ENCODE measurements at regions not wholly inside any gene's neighbourhood (a gene's known extent, or its start where the extent isn't known, plus 50 kb on each side); places are given as distances from the start of the nearest gene placed in this dataset.
"Not testable (repeated sequence)": the region's sequence is repeated elsewhere in the genome, so short reads cannot be mapped to it uniquely, and the experiment has no call there.

DNA sequence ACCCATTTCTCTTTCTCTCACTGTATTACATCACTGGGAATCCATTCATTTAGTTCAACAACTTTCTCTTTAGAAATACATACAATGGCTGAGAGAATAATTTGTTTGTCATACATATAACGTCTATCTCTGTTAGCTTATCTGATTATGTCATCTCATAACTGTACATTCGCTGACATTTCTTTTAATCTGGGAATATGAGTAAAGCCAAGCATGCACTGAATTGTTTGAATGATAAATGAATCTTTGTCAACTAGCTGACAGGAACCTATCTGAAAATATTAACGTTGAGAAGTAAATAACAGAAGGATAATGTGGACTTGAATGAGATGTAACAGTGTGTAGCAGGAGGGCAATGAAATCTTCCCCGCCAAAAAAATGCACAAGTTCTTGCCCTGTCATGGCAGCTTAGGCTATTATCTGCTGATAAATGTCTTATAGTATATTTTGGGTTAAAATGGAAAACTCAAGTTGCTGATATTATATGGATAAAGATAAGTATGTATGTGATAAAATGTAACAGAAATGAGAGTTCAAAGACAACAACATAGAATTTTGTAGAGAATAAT, 581.2 kb upstream of the ADGRB3 start:
- no peak for DNase-seq

DNA sequence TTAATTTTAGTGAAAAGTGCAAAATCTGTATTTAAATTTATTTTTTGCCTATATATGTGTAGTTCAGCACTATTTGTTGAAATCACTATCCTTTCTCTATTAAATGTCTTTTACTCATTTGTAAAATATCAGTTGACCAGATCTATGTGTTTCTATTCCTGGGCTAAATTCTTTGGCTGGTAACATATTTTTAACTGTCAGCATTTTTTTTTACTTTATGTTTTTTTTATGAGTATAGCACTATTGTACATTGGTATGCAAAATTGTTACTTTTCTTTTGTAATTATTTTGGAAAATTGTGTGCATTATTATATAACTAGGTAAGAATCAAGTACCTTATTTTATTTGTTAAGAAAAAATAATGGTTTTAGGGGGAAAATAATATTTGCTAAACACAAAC, 582.8 kb upstream of the ADGRB3 start:
- no peak for DNase-seq

DNA sequence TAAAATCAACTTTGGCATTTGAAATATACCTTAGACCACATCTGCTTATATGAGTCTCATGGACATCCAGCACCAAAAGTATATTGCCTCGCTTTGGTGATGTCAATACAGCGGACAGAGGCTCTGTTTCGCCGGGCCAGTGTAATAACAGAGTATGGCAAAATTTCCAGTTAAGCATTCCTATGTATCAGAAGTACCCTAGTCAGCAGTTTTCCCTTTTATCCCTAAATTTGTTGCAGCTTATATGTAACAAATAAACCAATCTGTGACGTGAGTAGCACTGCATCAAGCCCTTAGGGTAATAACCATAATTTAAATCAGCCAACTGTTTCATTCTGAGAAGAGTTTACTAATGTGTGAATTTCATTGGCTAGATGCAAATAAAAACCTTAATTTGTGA, 585.5 kb upstream of the ADGRB3 start:
- no peak for DNase-seq

DNA sequence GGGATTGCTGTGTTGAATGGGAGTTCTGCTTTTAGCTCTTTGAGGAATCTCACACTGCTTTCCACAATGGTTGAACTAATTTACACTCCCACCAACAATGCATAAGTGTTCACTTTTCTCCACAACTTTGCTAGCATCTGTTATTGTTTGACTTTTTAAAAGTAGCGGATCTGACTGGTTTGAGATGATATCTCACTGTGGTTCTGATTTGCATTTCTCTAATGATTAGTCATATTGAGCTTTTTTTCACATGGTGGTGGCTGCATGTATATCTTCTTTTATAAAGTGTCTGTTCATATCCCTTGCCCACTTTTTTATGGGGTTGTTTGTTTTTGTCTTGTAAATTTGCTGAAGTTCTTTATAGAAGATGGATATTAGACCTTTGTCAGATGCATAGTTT, 588.3 kb upstream of the ADGRB3 start:
- DNase-seq: no peak

DNA sequence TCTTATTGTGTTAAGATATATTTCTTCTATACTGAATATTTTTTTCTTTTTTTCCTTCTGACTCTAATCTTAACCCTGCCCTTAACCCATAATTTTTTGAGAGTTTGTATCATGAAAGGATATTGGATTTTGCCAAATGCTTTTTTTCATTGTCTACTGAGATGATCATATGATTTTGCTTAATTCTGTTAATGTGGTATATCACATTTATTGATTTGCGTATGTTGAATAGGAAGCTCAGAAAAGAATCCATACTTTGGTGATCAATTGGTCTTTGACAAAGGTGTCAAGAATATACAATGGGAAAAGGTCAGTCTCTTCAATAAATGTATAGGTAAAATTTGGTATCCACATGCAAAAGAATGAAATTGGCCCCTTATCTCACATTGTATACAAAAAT, 588.8 kb upstream of the ADGRB3 start:
- DNase-seq: no peak

DNA sequence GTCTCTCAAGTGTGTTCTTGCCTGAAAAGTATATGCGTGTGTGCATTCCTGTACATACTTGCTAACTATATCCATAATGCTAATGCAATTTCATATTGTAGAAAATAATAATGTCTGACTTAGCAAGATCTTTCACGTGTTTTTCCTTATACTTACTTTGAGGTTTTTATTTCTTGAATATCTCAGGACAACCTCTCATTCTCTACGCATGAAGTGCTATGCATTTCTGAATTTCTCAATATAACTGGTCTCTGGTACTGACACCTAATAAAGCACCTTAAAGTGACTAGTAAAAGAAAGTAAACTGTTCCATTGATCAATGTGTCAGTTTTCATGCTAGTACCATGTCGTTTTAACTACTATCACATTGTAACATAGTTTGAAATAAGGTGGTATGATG, 589.9 kb upstream of the ADGRB3 start:
- DNase-seq: no peak

DNA sequence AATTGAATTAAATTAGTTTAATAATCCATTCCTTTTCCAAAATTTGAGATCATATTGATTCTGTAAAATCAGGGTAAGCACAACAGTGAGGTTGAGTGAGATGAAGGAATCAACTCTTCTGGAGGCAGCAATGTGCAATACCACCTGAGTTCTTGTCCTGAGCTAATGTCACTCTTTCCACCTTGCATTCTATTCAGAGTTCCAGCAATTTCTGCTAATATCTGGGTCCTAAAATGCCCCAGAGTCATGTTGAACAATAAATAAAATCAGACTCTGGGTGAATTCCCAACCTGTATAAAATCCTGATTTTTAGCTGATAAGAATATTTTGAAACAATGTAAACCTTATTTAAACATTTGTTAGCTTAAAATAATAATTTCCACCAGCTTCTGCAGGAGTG, 590.8 kb upstream of the ADGRB3 start:
- DNase-seq: no peak

DNA sequence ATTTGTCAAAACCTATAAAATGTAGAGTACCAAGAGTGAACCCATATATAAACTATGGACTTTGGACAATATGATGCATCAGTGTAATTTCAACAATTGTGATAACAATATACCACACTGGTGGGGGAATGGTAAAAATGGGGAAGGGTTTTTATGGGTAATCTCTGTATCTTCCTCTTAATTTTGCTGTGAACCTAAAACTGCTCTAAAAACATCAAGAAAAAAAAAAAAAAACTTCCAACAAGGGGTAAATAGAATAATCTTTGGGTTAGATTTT, 592.0 kb upstream of the ADGRB3 start:
- no peak for DNase-seq

DNA sequence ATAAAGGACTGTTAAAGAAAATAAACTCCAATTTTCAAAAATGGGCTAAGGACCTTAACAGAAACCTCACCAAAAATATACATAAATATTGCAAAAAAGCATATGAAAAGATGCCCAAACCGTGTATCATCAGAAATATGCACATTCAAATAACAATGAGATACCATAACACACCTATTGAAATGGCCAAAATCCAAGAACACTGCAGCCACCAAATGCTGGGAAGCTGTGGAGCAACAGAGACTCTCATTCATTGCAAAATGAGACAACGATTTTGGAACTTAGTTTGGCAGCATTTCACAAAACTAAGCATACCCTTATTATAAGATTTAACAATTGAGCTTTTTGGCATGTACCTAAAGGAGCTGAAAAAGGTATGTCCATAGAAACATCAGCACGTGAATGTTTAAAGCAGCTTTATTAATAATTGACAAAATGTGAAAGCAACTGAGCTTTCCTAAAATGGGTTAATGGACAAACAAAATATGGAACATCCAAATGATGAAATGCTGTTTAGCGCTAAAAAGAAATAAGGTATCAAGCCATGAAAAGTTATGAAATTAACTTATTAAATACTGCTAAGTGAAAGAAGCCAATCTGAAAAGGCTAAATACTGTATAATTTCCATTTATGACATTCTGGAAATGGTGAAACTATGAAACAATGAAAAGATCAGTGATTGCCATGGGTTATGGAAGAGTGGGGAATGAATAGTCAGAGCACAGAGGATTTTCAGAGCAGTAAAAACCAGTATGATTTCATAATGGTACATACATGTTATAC, 592.6 kb upstream of the ADGRB3 start:
- DNase-seq: no peak

DNA sequence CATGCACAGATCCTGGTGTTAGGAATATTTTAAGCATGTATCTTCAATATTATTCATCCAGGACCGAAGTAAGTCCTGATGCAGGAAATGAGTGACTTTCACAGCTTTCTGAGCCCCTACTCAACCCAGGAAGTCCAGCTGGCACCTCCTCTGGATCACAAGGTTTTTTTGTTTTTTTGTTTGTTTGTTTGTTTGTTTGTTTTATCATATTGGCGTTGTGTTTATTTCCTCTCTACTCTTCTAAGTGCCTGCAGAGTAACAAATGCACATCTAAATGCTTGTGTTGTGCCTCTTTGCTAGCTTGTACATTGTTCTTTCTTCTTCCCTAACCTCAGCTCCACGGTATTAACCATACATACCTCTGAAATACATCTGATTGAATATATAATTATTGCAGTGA, 594.3 kb upstream of the ADGRB3 start:
- DNase-seq: no peak

DNA sequence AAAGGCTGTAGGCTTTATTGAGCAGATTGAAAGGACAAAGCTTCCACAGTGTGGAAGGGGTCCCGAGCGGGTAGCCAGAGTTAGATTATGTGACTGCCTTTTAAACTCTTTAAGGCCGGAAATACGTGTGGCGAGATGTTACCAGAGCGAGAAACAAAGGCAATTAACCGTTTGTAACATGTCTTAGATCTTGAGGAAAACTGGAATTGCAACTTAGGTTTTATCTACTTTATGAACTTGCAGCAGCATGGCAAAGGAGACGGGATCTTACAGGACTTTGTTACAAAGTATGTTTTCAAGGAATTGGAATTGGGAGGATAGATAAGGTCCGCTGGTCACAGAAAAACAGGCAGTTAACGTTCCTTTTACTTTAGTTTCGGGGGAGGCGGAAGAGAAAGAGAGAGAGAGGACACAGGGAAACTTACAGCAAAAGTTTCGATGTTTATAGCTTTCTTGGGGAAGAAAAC, 594.7 kb upstream of the ADGRB3 start:
- no peak for DNase-seq

DNA sequence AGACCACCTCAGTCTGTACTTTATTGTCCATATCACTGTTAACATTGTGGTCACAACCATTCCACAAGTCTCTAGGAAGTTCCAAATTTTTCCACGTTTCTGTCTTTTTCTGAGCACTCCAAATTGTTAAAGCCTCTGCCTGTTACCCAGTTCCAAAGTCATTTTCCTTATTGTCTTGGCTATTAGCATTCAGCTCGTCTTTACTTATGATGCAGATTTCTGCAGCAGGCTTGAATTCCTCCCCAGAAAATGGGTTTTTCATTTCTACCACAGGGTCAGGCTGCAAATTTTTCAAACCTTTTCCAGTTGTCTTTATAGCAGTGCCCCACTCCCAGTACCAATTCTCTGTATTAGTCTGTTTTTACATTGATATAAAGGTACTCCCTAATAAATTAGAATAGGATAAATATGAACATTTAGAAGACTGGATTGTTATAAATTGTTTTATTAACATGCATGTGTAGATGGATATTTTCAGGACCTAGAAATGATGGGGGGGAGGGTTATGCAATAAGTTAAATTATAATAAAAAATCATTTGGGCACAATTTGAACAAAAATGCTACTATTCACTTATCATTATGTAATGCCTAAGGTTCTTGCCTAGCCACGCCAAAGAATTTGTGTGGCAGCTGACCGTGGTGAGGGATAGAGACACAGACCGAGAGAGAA, 595.3 kb upstream of the ADGRB3 start:
- DNase-seq: no peak

DNA sequence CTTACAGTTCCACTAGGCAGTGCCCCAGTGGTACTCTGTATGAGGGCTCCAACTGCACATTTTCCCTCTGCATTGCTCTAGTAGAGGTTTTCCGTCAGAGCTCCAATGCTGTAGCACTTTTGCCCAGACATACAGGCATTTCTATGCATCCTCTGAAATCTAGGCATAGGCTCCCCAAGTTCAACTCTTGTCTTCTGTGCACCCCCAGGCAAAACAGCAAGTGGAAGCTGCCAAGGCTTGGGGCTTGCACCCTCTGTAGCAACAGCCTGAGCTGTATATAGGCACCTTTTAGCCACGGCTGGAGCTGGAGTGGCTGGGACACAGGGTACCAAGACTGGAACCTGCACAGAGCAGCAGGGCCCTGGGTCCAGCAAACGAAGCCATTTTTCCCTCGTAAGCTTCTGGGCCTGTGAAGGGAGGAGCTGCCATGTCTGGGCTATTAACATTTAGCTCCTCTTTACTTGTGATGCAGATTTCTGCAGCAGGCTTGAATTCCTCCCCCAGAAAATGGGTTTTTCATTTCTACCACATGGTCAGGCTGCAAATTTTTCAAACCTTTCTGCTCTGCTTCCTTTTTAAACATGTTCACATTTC, 596.2 kb upstream of the ADGRB3 start:
- DNase-seq: no peak

DNA sequence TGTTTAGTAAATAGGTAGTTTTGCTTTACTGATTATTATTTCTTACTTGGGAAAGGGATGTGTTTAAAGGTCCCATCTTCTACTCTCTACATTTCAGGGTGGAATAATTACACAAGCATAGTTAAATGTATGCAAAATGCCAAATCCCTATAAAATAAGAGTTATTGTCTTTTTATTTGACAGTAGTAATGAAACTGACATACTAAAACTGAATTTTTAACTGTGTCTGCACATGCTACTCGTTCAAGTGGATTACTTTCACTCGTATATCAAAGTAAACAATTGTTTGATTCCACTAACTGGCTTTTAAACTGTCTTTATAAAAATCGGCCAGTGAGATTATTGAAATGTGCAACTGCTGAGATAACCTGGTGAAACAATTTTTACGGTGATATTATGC, 602.9 kb upstream of the ADGRB3 start:
- DNase-seq: no peak

DNA sequence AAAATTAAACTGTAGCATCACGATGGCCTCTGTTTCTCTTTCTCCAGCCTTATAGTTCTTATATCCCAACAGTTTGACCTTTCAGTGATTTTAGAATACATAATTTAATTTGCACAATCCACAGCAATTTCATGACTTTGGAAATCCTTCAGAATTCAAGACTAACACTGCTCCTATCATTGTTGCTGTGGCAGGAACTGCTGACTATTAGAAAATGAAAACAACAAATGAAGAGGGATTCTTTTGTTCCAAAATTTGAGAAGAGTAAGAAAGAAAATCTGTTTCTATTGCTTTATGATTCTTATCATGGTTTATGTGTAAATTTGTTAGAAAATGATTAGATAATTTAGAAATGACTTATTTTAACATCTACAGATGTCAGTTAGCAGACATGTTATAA, 604.0 kb upstream of the ADGRB3 start:
- no peak for DNase-seq

DNA sequence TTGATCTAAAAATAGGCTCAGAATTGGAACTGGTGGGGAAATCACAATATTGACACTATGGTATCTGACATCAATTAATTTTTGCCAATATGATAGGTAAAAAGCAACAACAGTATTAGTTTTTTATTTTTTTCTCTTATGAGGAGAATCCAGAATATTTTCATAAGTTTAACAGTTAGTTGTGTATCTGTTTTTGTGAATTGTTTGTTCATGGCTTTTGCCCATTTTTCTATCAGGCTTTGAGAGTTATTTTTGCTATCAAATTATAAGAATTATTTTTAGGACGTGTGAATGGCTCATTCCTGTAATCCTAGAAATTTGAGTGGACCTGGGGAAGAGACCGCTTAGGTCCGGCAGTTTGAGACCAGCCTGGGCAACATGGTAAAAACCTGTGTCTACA, 608.6 kb upstream of the ADGRB3 start:
- no peak for DNase-seq

DNA sequence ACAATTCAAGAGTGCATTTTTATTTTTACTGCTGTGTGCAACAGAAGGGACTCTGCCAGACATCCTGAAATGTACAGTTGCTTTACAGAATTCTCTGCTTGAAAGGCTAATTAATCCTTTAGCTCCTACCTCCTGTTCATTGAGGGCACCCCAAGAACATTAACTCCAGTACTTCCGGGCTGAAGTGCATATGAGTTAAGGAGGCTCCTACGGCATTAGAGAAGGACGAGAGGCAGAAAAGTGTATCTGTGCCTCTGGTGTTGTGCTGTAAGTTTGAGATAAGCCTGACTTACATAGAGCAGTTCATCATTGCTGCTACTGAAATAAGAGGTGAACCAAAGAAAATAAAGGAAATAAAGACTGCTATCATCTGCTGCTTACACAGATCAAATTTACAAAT, 609.3 kb upstream of the ADGRB3 start:
- no peak for DNase-seq

DNA sequence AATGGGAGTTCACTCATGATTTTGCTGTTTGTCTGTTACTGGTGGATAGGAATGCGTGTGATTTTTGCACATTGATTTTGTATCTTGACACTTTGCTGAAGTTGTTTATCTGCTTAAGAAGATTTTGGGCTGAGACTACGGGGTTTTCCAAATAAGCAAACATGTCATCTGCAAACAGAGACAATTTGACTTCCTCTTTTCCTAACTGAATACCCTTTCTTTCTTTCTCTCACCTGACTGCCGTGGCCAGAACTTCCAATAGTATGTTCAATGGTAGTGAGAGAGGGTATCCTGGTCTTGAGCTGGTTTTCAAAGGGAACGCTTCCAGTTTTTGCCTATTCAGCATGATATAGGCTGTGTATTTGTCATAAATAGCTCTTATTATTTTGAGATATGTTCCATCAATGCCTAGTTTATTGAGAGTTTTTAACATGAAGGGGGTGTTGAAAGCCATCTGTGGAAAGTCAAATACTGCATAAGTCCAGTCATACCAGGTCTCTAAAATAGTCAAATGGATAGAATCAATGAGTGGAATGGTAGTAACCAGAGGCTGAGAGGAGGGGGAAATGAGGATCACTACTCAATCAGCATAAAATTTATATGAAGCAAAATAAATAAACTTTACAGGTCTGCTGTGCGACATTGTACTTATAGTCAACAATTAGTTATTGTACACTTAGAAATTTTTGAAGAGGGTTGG, 610.4 kb upstream of the ADGRB3 start:
- DNase-seq: no peak

DNA sequence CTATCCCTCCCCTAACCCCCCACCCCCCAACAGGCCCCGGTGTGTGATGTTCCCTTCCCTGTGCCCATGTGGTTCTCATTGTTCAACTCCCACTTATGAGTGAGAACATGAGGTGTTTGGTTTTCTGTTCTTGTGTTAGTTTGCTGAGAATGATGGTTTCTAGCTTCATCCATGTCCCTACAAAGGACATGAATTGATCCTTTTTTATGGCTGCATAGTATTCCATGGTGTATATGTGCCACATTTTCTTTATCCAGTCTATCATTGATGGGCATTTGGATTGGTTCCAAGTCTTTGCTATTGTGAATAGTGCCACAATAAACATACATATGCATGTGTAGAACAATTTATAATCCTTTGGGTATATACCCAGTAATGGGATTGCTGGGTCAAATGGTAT, 612.1 kb upstream of the ADGRB3 start:
- not testable (repeated sequence) for DNase-seq

DNA sequence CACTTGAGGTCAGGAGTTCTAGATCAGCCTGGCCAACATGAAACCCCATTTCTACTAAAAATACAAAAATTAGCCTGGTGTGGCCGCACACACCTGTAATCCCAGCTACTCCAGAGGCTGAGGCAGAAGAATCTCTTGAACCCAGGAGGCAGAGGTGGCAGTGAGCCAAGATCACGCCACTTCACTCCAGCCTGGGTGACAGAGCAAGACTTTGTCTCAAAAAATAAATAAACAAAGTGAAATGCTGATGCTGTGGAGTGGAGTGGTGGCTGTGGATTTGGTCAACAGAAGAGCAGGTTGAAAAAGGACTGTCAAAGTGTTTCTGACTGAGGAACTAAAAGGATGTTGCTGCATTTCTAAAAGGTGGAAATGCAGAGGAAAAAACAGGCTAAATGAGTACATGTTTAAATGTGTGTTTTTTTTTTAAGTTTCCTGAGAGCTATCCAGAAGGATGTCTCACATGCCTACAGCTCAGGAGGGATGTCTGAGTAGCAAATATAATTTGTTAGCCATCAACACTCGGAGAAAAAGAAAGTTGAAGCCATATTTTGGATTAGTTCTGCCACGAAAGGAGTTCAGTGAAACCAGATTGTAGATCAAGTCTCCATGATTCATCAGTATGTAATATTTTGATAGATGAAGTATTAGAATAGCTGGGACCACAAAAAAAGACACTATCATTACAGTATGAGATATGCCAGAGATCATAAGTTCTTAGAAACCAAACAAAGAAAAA, 621.1 kb upstream of the ADGRB3 start:
- DNase-seq: no peak

DNA sequence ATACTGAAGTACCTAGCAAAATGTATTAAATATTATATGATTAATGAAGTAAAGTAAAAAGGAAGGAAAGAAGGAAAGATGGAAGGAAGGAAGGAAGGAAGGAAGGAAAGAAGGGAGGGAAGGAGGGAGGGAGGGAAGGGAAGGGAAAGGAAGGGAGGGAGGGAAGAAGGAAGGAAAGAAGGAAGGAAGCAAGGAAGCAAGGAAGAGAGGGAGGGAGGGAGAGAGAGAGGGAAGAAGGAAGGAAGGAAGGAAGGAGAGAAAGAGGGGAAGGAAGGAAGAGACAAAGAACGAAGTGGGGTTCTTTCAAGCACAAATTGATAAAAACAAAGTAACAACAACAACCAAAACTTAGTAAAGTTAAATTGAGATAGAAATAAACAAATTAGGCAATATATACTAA, 622.3 kb upstream of the ADGRB3 start:
- DNase-seq: no peak

DNA sequence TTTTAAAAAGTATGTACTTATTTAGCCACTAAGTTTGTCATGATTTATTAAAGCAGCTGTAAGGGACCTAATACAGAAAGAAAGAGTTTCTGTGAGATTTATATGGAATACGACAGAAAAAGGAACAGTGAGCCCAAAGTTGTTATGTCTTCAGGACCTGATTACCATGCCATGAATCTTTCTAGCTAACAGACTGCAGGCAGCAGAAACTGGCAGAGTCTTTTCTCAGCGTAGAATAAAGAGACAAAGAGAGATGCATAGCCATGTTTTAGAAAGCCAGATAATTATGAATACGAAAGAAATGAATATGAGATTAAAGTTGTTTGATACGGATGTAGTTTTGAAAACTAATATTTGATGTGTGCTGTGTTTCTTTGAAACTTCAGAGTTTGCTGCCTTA, 624.1 kb upstream of the ADGRB3 start:
- DNase-seq: no peak

DNA sequence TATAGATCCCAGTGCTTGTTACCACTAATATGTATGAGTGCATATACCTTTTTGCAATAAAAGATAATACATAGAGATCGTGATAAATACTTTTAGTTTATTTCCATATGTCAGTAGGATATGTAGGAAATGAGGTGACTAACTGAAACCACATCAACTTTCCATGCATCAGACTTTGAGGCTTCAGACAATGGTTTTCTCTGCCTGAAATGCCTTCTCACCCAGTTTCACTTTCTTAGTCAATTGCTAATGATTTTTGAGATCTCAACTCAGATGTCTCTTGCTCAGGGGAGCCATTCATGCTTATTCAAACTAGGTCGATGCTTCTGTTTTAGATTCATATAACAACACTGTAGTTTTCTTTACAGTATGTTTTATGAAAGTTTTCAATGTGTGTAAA, 626.6 kb upstream of the ADGRB3 start:
- no peak for DNase-seq
